HepG2 (cell line): ENCODE measurements at regions not wholly inside any gene's neighbourhood (a gene's known extent, or its start where the extent isn't known, plus 50 kb on each side); places are given as distances from the start of the nearest gene placed in this dataset.
"Not testable (repeated sequence)": the region's sequence is repeated elsewhere in the genome, so short reads cannot be mapped to it uniquely, and the experiment has no call there.

Experiments
- ATAC-seq: fragments of 200-7000 bp; cut with Tn5 transposase; 3 replicates; pipeline ENCODE4 v1.9.1; 2020; ENCODE audit warnings: mild to moderate bottlenecking, moderate library complexity
- BruUV-seq: library from RNA; stranded (reverse); fragments of 400-500 nt; replicated peaks from 2 replicates; lab custom pipeline; 2021; lab: Mats Ljungman, UMichigan
- CTCF ChIA-PET: fragments of 300-600 bp; formaldehyde crosslinking; extraction: SDS; loops from one replicate; lab custom pipeline; 2021; ENCODE audit warnings: low total read pairs, inconsistent platforms, low intra/inter-chr PET ratio; lab: Yijun Ruan, JAX
- POLR2A ChIA-PET: fragments of 350-600 bp; sonication (Branson Sonifier 250); formaldehyde crosslinking; loops from one replicate; lab custom pipeline; 2020; ENCODE audit warnings: antibody characterized with exemption, inconsistent platforms; lab: Yijun Ruan, JAX
- DNase-seq: peaks from one replicate; pipeline ENCODE4 v3.0.0-alpha.2; 2015; ENCODE audit warnings: low spot score
- FAIRE-seq: peaks from 3 replicates; lab custom pipeline; 2011; peaks lifted over from hg19 to GRCh38; lab: Jason Lieb, UNC
- H2AFZ ChIP-seq: one replicate; pipeline ENCODE4 v1.6.1; 2011; ENCODE audit warnings: low read length, inconsistent platforms
- H3K27ac ChIP-seq: fragments of 300-600 bp; 3 replicates; pipeline ENCODE4 v1.8.0; 2011; ENCODE audit warnings: mixed run types, mild to moderate bottlenecking, mixed read lengths, low read length, inconsistent platforms; ENCODE audit not compliant: insufficient read depth; ENCODE audit errors: extremely low read length
- H3K27me3 ChIP-seq, 2 experiments: fragments of 200-600 bp in 1 of 2; 2 replicates in 1 of 2; 3 replicates in 1 of 2; pipeline versions ENCODE4 v1.6.0 to v1.8.0; 2011; ENCODE audit warnings: low read length in 2 of 2, mild to moderate bottlenecking in 2 of 2, moderate library complexity in 2 of 2, inconsistent platforms in 1 of 2; ENCODE audit not compliant: insufficient read depth in 2 of 2, control insufficient read depth in 1 of 2
- H3K36me3 ChIP-seq, 2 experiments: fragments of 200-600 bp in 1 of 2; replicated peaks in 1 of 2; 2 replicates in 1 of 2; 3 replicates in 1 of 2; pipeline versions ENCODE4 v1.5.1 to v1.8.0; 2011; ENCODE audit warnings: low read length in 2 of 2, inconsistent platforms in 1 of 2; ENCODE audit not compliant: insufficient read depth in 2 of 2, control insufficient read depth in 1 of 2
- H3K4me1 ChIP-seq: 2 replicates; pipeline ENCODE4 v1.5.1; 2012; ENCODE audit warnings: low read length, inconsistent platforms; ENCODE audit not compliant: insufficient read depth
- H3K4me2 ChIP-seq: 2 replicates; pipeline ENCODE4 v1.6.0; 2011; ENCODE audit warnings: low read depth, low read length, inconsistent platforms
- H3K4me3 ChIP-seq, 3 experiments: fragments of 200-600 bp in 1 of 3; sonication (generic), shearing (Covaris generic) in 1 of 3; replicated peaks in 1 of 3; 2 replicates each; pipeline ENCODE4 v1.5.1; 2011 to 2016; ENCODE audit warnings: low read length in 3 of 3, inconsistent platforms in 2 of 3, low read depth in 2 of 3, mild to moderate bottlenecking in 2 of 3, control low read depth in 1 of 3, mixed read lengths in 1 of 3; ENCODE audit not compliant: insufficient read depth in 1 of 3
- H3K79me2 ChIP-seq: one replicate; pipeline ENCODE4 v1.6.1; 2011; ENCODE audit warnings: low read length, inconsistent platforms; ENCODE audit not compliant: insufficient read depth
- H3K9ac ChIP-seq: 2 replicates; pipeline ENCODE4 v1.6.0; 2011; ENCODE audit warnings: mild to moderate bottlenecking, low read depth, low read length, inconsistent platforms; ENCODE audit not compliant: insufficient read depth
- H3K9me3 ChIP-seq: 2 replicates; pipeline ENCODE4 v1.5.1; 2012; ENCODE audit warnings: mild to moderate bottlenecking, low read length
- H4K20me1 ChIP-seq: 2 replicates; pipeline ENCODE4 v1.6.0; 2011; ENCODE audit warnings: inconsistent platforms, mild to moderate bottlenecking, low read length, moderate library complexity; ENCODE audit not compliant: insufficient read depth
- CERS6 ChIP-seq: sonication (generic); formaldehyde crosslinking; IDR thresholded peaks from 2 replicates; pipeline ENCODE4 v1.5.0; 2020; ENCODE audit warnings: missing genetic modification reagents
- FOXA3 ChIP-seq: IDR thresholded peaks from 2 replicates; pipeline ENCODE4 v1.6.1; 2016; ENCODE audit warnings: missing genetic modification reagents, missing compliant biosample characterization
- FOXM1 ChIP-seq: sonication (generic); formaldehyde crosslinking; IDR thresholded peaks from 2 replicates; pipeline ENCODE4 v1.5.0; 2020; ENCODE audit warnings: missing genetic modification reagents
- HMGA1 ChIP-seq: sonication (generic); formaldehyde crosslinking; conservative IDR thresholded peaks from 2 replicates; pipeline ENCODE4 v1.4.0; 2020; ENCODE audit warnings: missing genetic modification reagents
- IRF2 ChIP-seq: IDR thresholded peaks from 2 replicates; pipeline ENCODE4 v1.6.1; 2018; ENCODE audit warnings: missing genetic modification reagents, missing compliant biosample characterization
- IRF9 ChIP-seq: sonication (generic); formaldehyde crosslinking; IDR thresholded peaks from 2 replicates; pipeline ENCODE4 v1.8.0; 2022; ENCODE audit warnings: missing genetic modification reagents, mild to moderate bottlenecking, borderline replicate concordance
- JUND ChIP-seq: sonication (generic); formaldehyde crosslinking; IDR thresholded peaks from 2 replicates; pipeline ENCODE4 v1.8.0; 2022; ENCODE audit warnings: mild to moderate bottlenecking, missing genetic modification reagents
- NPAS2 ChIP-seq: sonication (generic); formaldehyde crosslinking; IDR thresholded peaks from 2 replicates; pipeline ENCODE4 v1.8.0; 2022; ENCODE audit warnings: mild to moderate bottlenecking, missing genetic modification reagents, borderline replicate concordance
- RFXANK ChIP-seq: IDR thresholded peaks from 2 replicates; pipeline ENCODE4 v1.6.1; 2016
- ZBTB21 ChIP-seq: sonication (generic); formaldehyde crosslinking; IDR thresholded peaks from 2 replicates; pipeline ENCODE4 v1.4.0; 2020; ENCODE audit warnings: missing genetic modification reagents
- ZFP36L1 ChIP-seq: sonication (generic); formaldehyde crosslinking; IDR thresholded peaks from 2 replicates; pipeline ENCODE4 v1.8.0; 2022; ENCODE audit warnings: mild to moderate bottlenecking, missing genetic modification reagents, moderate library complexity
- ZNF143 ChIP-seq: sonication (generic); formaldehyde crosslinking; IDR thresholded peaks from 2 replicates; pipeline ENCODE4 v1.4.0; 2020; ENCODE audit warnings: missing genetic modification reagents
- ZNF205 ChIP-seq: IDR thresholded peaks from 2 replicates; pipeline ENCODE4 v1.6.1; 2018; ENCODE audit warnings: missing biosample characterization, missing genetic modification reagents
- ZNF230 ChIP-seq: sonication (generic); formaldehyde crosslinking; IDR thresholded peaks from 2 replicates; pipeline ENCODE4 v1.4.0; 2020; ENCODE audit warnings: mild to moderate bottlenecking, missing genetic modification reagents
- ZNF274 ChIP-seq: sonication (generic); formaldehyde crosslinking; IDR thresholded peaks from 2 replicates; pipeline ENCODE4 v1.5.1; 2020; ENCODE audit warnings: mild to moderate bottlenecking, missing genetic modification reagents
- WGBS: methylation state at CpG from one replicate; pipeline ENCODE4 v1.1.6; 2017; ENCODE audit warnings: low lambda C conversion rate; 5-methylcytosine and 5-hydroxymethylcytosine counted together
- in situ Hi-C: cut with HindIII; loops from 2 replicates; pipeline ENCODE4 v1.10.0; 2017; ENCODE audit warnings: low pct_unique_long_range_greater_than_20kb; ENCODE audit not compliant: extremely low pct_ligation_motif_present
- intact Hi-C: fragments of 100-400 bp; cut with micrococcal nuclease; formaldehyde crosslinking; loops from one replicate; pipeline ENCODE4 v1.10.0; 2022; ENCODE audit not compliant: unreplicated experiment

GRCh38 chr5:12078286-12078685 lies 174.0 kb upstream of the CTNND2 start:
- H3K4me1 ChIP-seq, H3K27ac ChIP-seq, CTCF ChIA-PET, H3K9ac ChIP-seq, H3K27me3 ChIP-seq, FAIRE-seq, H2AFZ ChIP-seq, H4K20me1 ChIP-seq, H3K4me2 ChIP-seq, POLR2A ChIA-PET, H3K36me3 ChIP-seq, H3K79me2 ChIP-seq, in situ Hi-C loops, intact Hi-C loops, DNase-seq, BruUV-seq, ATAC-seq, H3K4me3 ChIP-seq: not testable (repeated sequence)
- H3K9me3 ChIP-seq = peaks cover 74% of the 10 kb centered on the region
- 27% methylated on average over 3 of the region's 3 CpGs for WGBS

- POLR2A ChIA-PET = no interaction called here
- H3K27ac ChIP-seq = no peak overlapping the region
- no peak overlapping the region for H3K4me3 ChIP-seq
- CTCF ChIA-PET = no interaction called here
- no peaks in the 10 kb centered on the region for H4K20me1 ChIP-seq
- no peak for DNase-seq
- no peak overlapping the region for H2AFZ ChIP-seq
- no peak overlapping the region for H3K9ac ChIP-seq
- no peak overlapping the region for H3K4me2 ChIP-seq
- H3K36me3 ChIP-seq = no peaks in the 10 kb centered on the region
- in situ Hi-C loops (no loop called here), intact Hi-C loops (no loop called here)
- H3K27me3 ChIP-seq = no peaks in the 10 kb centered on the region
- H3K4me1 ChIP-seq = no peaks in the 10 kb centered on the region
- WGBS = under 1% methylated on average over 3 of the region's 3 CpGs
- peaks cover 45% of the 10 kb centered on the region for H3K9me3 ChIP-seq
- no TSS peak for BruUV-seq
- no peaks in the 10 kb centered on the region for H3K79me2 ChIP-seq
- no peak for ATAC-seq
- FAIRE-seq = no peak
- TF ChIP-seq ZBTB21 (CRISPR knock-in tag) (no peak), IRF9 (CRISPR knock-in tag) (no peak), FOXA3 (CRISPR knock-in tag) (no peak), RFXANK (CRISPR knock-in tag) (no peak), NPAS2 (CRISPR knock-in tag) (no peak), CERS6 (no peak), ZNF274 (CRISPR knock-in tag) (no peak), HMGA1 (CRISPR knock-in tag) (no peak), ZNF230 (CRISPR knock-in tag) (no peak), ZNF143 (CRISPR knock-in tag) (no peak), IRF2 (CRISPR knock-in tag) (no peak), FOXM1 (CRISPR knock-in tag) (no peak), ZNF205 (CRISPR knock-in tag) (no peak), JUND (CRISPR knock-in tag) (no peak), ZFP36L1 (CRISPR knock-in tag) (no peak)
Measured at GRCh38 chr5:12073426-12073825, 169.2 kb upstream of the CTNND2 start.
